NCI-H82 (cell line): ENCODE measurements at regions not wholly inside any gene's neighbourhood (a gene's known extent, or its start where the extent isn't known, plus 50 kb on each side); places are given as distances from the start of the nearest gene placed in this dataset.
"Not testable (repeated sequence)": the region's sequence is repeated elsewhere in the genome, so short reads cannot be mapped to it uniquely, and the experiment has no call there.

Experiments used
- DNase-seq: peaks from one replicate; lab custom pipeline; 2025; lab: John Stamatoyannopoulos, UW

GRCh38 chr6:165008971-165009370 lies 300.4 kb downstream of the C6orf118 start:
- no peak for DNase-seq

GRCh38 chr6:165002866-165003265 lies 306.5 kb downstream of the C6orf118 start:
- no peak for DNase-seq

GRCh38 chr6:165002358-165002757 lies 307.0 kb downstream of the C6orf118 start:
- DNase-seq: no peak

GRCh38 chr6:165001502-165002157 lies 307.8 kb downstream of the C6orf118 start:
- no peak for DNase-seq

- DNase-seq: no peak
These were observed 311.1 kb downstream of the C6orf118 start for GRCh38 chr6:164998297-164998696.

GRCh38 chr6:164996838-164997237 lies 312.6 kb downstream of the C6orf118 start:
- DNase-seq: no peak

DNA sequence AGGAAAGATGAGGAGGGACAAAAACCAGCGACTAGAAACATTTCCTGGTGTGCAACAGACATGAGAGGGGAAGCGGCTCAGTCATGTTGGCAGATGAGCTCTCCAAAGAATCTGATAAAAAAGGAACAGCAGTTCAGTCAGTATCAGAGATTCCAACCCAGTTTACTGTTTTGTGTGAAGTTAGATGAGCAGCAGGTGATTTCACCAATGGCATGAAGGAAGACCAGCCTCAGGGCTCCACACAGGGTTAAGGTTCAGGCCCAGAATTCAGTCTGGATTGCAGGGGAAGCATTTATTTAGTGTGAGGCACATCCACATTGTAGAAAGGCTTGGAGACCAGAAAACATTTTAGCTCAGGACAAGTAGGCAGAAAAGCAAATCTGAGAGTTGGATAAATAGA lies 317.8 kb downstream of the C6orf118 start:
- DNase-seq: no peak

DNA sequence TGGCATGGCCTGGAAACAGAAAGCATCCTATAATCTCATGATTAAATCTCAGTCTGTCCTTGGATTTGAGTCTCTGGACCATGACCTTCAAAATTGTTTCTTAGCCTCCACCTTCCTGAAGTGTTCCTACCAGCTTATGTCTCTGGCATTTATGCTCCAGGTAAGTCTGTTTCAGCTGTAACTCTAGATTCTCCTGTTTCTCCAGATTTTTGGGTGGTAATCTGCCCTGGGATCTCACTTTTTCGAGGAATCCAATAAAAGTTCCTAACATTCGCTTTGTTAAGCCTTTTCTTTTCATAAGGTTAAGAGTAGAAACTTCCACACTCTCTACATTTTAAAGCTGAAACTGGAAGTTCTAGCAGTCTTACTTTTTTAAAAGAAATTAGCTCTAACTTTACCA lies 318.5 kb downstream of the C6orf118 start:
- DNase-seq: no peak

GRCh38 chr6:164982389-164982788 lies 327.0 kb downstream of the C6orf118 start:
- no peak for DNase-seq

GRCh38 chr6:164967102-164967501 lies 342.3 kb downstream of the C6orf118 start:
- no peak for DNase-seq

DNA sequence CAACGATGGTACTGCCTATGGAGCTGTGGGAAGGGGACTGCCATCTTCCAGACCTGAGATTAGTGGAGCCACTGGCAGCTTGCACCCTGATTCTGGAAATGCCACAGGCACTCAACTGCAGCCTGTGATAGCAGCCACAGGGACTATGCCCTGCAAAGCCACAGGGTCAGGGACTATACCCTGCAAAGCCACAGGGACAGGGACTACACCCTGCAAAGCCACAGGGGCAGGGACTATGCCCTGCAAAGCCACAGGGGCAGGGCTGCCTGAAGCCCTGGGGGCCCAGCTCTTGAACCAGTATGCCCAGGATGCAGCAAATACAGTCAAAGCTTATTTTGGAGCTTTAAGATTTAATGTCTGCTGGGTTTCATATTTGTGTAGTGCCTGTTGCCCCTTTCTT lies 346.6 kb downstream of the C6orf118 start:
- DNase-seq: no peak

DNA sequence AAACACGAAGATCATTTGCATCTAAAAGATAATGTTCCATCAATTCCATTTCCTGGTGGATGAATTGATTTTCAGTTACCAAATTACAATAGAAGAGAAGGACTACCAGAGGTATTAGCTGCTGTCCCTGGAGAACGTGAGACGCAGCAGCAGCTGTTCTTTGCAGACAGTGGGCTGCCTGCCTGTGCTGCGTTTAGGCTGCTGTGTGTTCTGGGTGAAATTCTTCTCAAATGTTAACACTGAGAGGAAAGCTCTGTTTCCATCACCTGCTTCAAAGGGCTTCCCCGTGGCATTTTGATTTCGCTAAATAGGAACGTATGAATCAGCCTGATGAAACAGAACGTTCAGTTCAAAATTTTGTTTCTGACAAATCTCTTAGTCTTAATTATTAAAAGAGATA lies 362.2 kb downstream of the C6orf118 start:
- DNase-seq: peak; percentile 18

DNA sequence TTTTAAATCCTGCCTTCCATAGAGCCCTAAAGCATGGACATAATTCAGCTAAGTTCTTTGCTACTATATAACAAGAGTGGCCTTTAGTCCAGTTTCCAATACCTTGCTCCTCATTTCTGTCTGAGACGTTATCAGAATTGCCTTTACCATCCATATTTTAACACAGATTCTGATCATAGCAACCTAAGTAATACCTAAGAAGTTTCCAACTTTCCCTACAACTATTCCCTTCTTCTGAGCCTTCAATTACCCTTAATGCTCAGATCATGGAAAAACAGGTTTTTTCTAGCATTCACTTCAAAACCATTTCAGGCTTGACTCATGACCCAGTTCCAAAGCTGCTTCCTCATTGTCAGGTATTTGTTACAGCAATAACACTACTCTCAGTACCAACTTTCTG lies 367.1 kb downstream of the C6orf118 start:
- DNase-seq: no peak

DNA sequence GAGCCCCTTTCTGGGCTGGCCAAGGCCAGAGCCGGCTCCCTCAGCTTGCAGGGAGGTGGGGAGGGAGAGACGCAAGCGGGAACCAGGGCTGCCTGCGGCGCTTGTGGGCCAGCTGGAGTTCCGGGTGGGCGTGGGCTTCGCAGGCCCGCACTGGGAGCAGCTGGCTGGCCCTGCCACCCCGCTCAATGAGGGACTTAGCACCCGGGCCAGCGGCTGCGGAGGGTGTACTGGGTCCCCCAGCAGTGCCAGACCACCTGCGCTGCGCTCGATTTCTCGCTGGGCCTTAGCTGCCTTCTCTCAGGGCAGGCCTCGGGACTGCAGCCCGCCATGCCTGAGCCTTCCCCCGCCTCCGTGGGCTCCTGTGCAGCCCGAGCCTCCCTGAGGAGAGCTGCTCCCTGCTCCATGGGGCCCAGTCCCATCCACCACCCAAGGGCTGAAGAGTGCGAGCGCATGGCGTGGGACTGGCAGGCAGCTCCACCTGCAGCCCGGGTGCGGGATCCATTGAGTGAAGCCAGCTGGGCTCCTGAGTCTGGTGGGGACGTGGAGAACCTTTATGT lies 376.1 kb downstream of the C6orf118 start:
- not testable (repeated sequence) for DNase-seq

DNA sequence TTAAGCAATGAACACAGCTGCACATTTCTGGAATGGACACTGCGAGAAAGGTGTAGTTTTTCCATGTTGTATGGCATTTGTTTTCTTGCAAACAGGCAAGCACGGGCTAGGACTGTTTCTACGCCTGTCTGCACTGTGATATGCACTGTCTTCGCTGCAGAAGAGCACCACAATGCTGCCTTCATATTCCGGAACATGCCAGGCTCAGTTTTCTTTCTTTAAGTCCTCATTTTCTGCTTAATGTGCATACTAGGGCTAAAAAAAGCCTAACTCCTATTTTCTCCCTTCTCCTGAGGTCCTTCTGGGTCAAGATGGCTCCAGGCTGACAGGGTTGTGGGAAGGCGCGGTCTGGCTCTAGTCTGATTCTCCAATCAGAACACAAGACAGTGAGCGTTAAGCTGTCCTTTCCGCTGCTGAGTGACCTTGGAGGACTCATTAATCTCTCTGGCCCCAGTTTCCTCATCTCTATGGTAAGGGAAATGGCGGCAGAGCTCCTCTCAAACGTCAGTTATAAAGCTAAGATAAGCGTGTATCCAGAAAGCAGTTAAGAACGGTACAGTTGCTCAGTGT lies 379.9 kb downstream of the C6orf118 start:
- DNase-seq: peak; percentile 15

GRCh38 chr6:164928728-164929407 lies 380.5 kb downstream of the C6orf118 start:
- DNase-seq: no peak

DNA sequence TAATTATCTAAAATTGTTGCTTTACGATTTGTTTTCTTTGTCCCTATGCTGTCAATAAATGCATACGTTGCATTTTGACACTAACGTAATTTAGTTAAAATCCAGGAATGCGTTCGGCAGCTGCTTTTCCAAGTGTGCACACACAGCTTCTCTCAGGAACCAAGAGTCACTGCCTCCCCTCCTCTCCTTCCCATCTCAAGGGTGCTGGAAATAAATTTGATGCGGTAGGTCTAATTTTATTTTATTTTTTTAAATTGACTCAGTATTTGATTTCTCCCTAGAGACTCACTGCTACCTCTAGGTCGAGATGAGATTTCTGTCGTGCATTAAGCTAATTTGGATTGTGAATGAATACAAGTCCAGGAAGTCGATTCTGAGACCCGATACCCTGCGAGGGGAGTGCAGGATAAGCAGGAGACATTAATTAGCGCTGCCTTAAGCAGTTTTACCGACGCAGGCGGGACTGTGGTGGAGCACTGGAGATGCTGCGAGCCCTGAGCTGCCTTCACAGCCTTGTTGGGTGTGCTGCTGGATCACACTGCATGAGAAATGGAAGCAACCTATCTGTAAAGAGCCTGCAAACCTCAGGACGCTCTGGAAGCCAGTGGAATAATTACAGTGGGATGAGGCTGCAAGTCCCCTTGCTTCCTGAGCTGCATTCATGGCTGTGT lies 381.2 kb downstream of the C6orf118 start:
- peak; percentile 63 for DNase-seq

GRCh38 chr6:164927288-164928056 lies 381.9 kb downstream of the C6orf118 start:
- DNase-seq: peak; percentile 78

GRCh38 chr6:164926686-164927085 lies 382.7 kb downstream of the C6orf118 start:
- no peak for DNase-seq

DNA sequence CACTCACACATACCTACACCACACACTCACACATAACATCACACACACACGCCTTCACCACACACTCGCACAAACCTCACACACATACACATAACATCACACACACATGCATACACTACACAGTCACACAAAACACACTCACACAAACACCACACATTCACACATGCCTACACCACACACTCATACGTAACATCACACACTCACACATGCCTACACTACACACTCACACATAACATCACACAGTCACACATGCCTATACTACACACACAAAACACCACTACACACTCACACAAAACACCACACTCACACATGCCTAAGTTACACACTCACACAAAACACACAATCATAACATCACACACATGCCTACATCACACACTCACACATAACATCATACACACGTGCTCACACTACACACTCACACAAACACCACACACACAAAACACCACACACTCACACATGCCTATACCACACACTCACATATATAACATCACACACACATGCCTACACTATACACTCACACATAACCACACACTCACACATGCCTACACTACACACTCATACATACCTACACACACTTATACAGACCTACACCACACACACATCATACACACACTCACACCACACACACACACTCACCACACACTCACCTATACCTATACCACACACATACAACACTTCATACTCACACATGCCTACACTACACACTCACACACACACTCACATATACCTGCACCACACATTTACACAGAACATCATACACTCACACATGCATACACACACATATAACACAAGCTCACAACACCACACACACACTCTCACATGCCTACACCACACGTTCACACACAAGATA lies 383.5 kb downstream of the C6orf118 start:
- DNase-seq: no peak

GRCh38 chr6:164924674-164925073 lies 384.7 kb downstream of the C6orf118 start:
- DNase-seq: no peak
